ENCODE measurements at regions not wholly inside any gene's neighbourhood (a gene's known extent, or its start where the extent isn't known, plus 50 kb on each side); places are given as distances from the start of the nearest gene placed in this dataset.

DNA sequence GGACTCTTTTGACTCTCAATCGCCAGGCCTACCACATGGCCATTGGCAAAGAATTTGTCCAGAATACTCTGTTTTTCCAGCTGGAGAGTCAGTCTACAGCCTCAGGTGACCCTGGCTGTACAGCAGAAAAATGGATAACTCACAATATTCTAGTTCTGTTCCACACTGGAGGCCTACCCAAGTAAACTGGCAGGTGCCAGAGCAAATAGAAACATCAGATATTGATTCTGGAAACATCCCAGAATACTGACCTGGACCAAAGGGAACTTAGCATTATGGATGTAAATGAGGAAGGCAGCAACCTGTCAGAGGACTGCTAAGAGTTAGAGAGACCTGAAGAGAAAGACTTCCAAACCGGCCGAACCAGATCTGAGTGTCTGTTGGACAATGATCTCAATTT is 147.9 kb upstream of the SMAD1 start:
- H3K4me3 Mint-ChIP-seq (ENCODE audit: unreplicated experiment) = no peak overlapping the region
- no peaks in the 10 kb centered on the region for H3K9me3 Mint-ChIP-seq (ENCODE audit: unreplicated experiment)
- no peaks in the 10 kb centered on the region for H3K36me3 Mint-ChIP-seq (ENCODE audit: low read depth, unreplicated experiment)
- no peak for DNase-seq (ENCODE audit: low spot score)
- TF ChIP-seq, protein P1, sequence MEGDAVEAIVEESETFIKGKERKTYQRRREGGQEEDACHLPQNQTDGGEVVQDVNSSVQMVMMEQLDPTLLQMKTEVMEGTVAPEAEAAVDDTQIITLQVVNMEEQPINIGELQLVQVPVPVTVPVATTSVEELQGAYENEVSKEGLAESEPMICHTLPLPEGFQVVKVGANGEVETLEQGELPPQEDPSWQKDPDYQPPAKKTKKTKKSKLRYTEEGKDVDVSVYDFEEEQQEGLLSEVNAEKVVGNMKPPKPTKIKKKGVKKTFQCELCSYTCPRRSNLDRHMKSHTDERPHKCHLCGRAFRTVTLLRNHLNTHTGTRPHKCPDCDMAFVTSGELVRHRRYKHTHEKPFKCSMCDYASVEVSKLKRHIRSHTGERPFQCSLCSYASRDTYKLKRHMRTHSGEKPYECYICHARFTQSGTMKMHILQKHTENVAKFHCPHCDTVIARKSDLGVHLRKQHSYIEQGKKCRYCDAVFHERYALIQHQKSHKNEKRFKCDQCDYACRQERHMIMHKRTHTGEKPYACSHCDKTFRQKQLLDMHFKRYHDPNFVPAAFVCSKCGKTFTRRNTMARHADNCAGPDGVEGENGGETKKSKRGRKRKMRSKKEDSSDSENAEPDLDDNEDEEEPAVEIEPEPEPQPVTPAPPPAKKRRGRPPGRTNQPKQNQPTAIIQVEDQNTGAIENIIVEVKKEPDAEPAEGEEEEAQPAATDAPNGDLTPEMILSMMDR (IDR thresholded peaks at IDR 0.05; ENCODE audit: unreplicated experiment) = no peak
- H3K27me3 Mint-ChIP-seq (ENCODE audit: unreplicated experiment) = peaks cover 2% of the 10 kb centered on the region
- H3K27ac Mint-ChIP-seq (ENCODE audit: unreplicated experiment) = no peak overlapping the region
- no peaks in the 10 kb centered on the region for H3K4me1 Mint-ChIP-seq (ENCODE audit: unreplicated experiment)

GRCh38 chr4:145326491-145326890 is 146.1 kb upstream of the OTUD4 start:
- TF ChIP-seq, protein P1 (IDR thresholded peaks at IDR 0.05; ENCODE audit: unreplicated experiment) = no peak
- Mint-ChIP-seq H3K27ac (ENCODE audit: unreplicated experiment) (no peak overlapping the region), H3K4me3 (ENCODE audit: unreplicated experiment) (no peak overlapping the region), H3K9me3 (ENCODE audit: unreplicated experiment) (no peaks in the 10 kb centered on the region), H3K36me3 (ENCODE audit: low read depth, unreplicated experiment) (peaks cover 5% of the 10 kb centered on the region), H3K4me1 (ENCODE audit: unreplicated experiment) (no peaks in the 10 kb centered on the region), H3K27me3 (ENCODE audit: unreplicated experiment) (peaks cover 3% of the 10 kb centered on the region)
- no peak for DNase-seq (ENCODE audit: low spot score)

GRCh38 chr4:145324161-145324560 is 143.8 kb upstream of the OTUD4 start:
- no peak overlapping the region for H3K4me3 Mint-ChIP-seq (ENCODE audit: unreplicated experiment)
- no peaks in the 10 kb centered on the region for H3K9me3 Mint-ChIP-seq (ENCODE audit: unreplicated experiment)
- no peaks in the 10 kb centered on the region for H3K4me1 Mint-ChIP-seq (ENCODE audit: unreplicated experiment)

GRCh38 chr4:145320294-145320693 is 139.9 kb upstream of the OTUD4 start:
- Mint-ChIP-seq H3K4me1 (ENCODE audit: unreplicated experiment) (no peaks in the 10 kb centered on the region), H3K9me3 (ENCODE audit: unreplicated experiment) (no peaks in the 10 kb centered on the region), H3K4me3 (ENCODE audit: unreplicated experiment) (no peak overlapping the region), H3K27me3 (ENCODE audit: unreplicated experiment) (peaks cover 1% of the 10 kb centered on the region), H3K27ac (ENCODE audit: unreplicated experiment) (no peak overlapping the region), H3K36me3 (ENCODE audit: low read depth, unreplicated experiment) (no peaks in the 10 kb centered on the region)
- DNase-seq (ENCODE audit: low spot score) = no peak
- TF ChIP-seq, protein P1 (IDR thresholded peaks at IDR 0.05; ENCODE audit: unreplicated experiment) = no peak

More at GRCh38 chr4:145324161-145324560, 143.8 kb upstream of the OTUD4 start:
- H3K36me3 Mint-ChIP-seq (ENCODE audit: low read depth, unreplicated experiment) = peaks cover 5% of the 10 kb centered on the region
- no peak overlapping the region for H3K27ac Mint-ChIP-seq (ENCODE audit: unreplicated experiment)
- DNase-seq (ENCODE audit: low spot score) = no peak
- H3K27me3 Mint-ChIP-seq (ENCODE audit: unreplicated experiment) = peaks cover 3% of the 10 kb centered on the region
- TF ChIP-seq, protein P1 (IDR thresholded peaks at IDR 0.05; ENCODE audit: unreplicated experiment) = no peak

- Mint-ChIP-seq H3K27me3 (ENCODE audit: unreplicated experiment) (peaks cover 1% of the 10 kb centered on the region), H3K27ac (ENCODE audit: unreplicated experiment) (no peak overlapping the region), H3K4me3 (ENCODE audit: unreplicated experiment) (no peak overlapping the region), H3K4me1 (ENCODE audit: unreplicated experiment) (no peaks in the 10 kb centered on the region), H3K36me3 (ENCODE audit: low read depth, unreplicated experiment) (no peaks in the 10 kb centered on the region), H3K9me3 (ENCODE audit: unreplicated experiment) (no peaks in the 10 kb centered on the region)
- no peak for DNase-seq (ENCODE audit: low spot score)
- TF ChIP-seq, protein P1 (IDR thresholded peaks at IDR 0.05; ENCODE audit: unreplicated experiment) = no peak
Observed at GRCh38 chr4:145319751-145320150, 139.4 kb upstream of the OTUD4 start.
